OCI-LY1 (cell line): ENCODE measurements at regions not wholly inside any gene's neighbourhood (a gene's known extent, or its start where the extent isn't known, plus 50 kb on each side); places are given as distances from the start of the nearest gene placed in this dataset.
"Not testable (repeated sequence)": the region's sequence is repeated elsewhere in the genome, so short reads cannot be mapped to it uniquely, and the experiment has no call there.

Source experiments
- H2AFZ ChIP-seq: fragments of 200-600 bp; sonication (generic), shearing (Covaris generic); 2 replicates; pipeline ENCODE4 v1.6.0; 2014; ENCODE audit warnings: antibody characterized with exemption, mild to moderate bottlenecking, low read length
- H3F3A ChIP-seq: fragments of 200-600 bp; sonication (generic), shearing (Covaris generic); 2 replicates; pipeline ENCODE4 v1.6.0; 2014; ENCODE audit warnings: mild to moderate bottlenecking, antibody characterized with exemption, low read length, moderate library complexity; ENCODE audit not compliant: insufficient read depth
- H3K27ac ChIP-seq: fragments of 200-600 bp; sonication (generic); 2 replicates; pipeline ENCODE4 v1.5.1; 2014; ENCODE audit warnings: low read length, mixed run types, mild to moderate bottlenecking, low read depth; ENCODE audit not compliant: poor library complexity, severe bottlenecking
- H3K27me3 ChIP-seq: fragments of 200-600 bp; sonication (generic); 2 replicates; pipeline ENCODE4 v1.6.0; 2014; ENCODE audit warnings: antibody characterized with exemption, mild to moderate bottlenecking, low read length, moderate library complexity; ENCODE audit not compliant: insufficient read depth
- H3K36me3 ChIP-seq: fragments of 200-600 bp; sonication (generic); 2 replicates; pipeline ENCODE4 v1.6.1; 2014; ENCODE audit warnings: mild to moderate bottlenecking, antibody characterized with exemption, low read length, moderate library complexity, mixed read lengths; ENCODE audit not compliant: insufficient read depth
- H3K4me1 ChIP-seq: fragments of 200-600 bp; sonication (generic); 2 replicates; pipeline ENCODE4 v1.5.1; 2014; ENCODE audit warnings: mild to moderate bottlenecking, low read length, moderate library complexity; ENCODE audit not compliant: insufficient read depth, severe bottlenecking
- H3K4me2 ChIP-seq: fragments of 200-600 bp; sonication (generic), shearing (Covaris generic); 2 replicates; pipeline ENCODE4 v1.6.1; 2014; ENCODE audit warnings: low read length
- H3K4me3 ChIP-seq: fragments of 200-600 bp; sonication (generic); 2 replicates; pipeline ENCODE4 v1.5.1; 2014; ENCODE audit warnings: low read length, low read depth, mild to moderate bottlenecking, mixed read lengths; ENCODE audit not compliant: poor library complexity, severe bottlenecking
- H3K79me2 ChIP-seq: fragments of 200-600 bp; shearing (Covaris generic); 2 replicates; pipeline ENCODE4 v1.6.1; 2016; ENCODE audit warnings: mixed run types, low read length, mixed read lengths; ENCODE audit not compliant: insufficient read depth
- H3K9ac ChIP-seq: fragments of 200-600 bp; sonication (generic), shearing (Covaris generic); 2 replicates; pipeline ENCODE4 v1.6.1; 2014; ENCODE audit warnings: mild to moderate bottlenecking, low read length, mixed read lengths
- H3K9me2 ChIP-seq: fragments of 200-600 bp; sonication (generic), shearing (Covaris generic); 2 replicates; pipeline ENCODE4 v1.6.1; 2014; ENCODE audit warnings: low read depth, mild to moderate bottlenecking, low read length, mixed read lengths
- H3K9me3 ChIP-seq: fragments of 200-600 bp; shearing (Covaris generic); 2 replicates; pipeline ENCODE4 v1.6.1; 2014; ENCODE audit warnings: low read length, mixed read lengths
- H4K20me1 ChIP-seq: fragments of 200-600 bp; sonication (generic), shearing (Covaris generic); 2 replicates; pipeline ENCODE4 v1.6.0; 2016; ENCODE audit warnings: mild to moderate bottlenecking, low read length; ENCODE audit not compliant: insufficient read depth
- CTCF ChIP-seq: fragments of 200-600 bp; sonication (generic), shearing (Covaris generic); IDR thresholded peaks from 2 replicates; pipeline ENCODE4 v1.5.1; 2017; ENCODE audit warnings: mild to moderate bottlenecking, antibody characterized with exemption, low read length, moderate library complexity, mixed read lengths
- EZH2 ChIP-seq: fragments of 200-600 bp; sonication (generic), shearing (Covaris generic); IDR thresholded peaks from 2 replicates; pipeline ENCODE4 v1.8.0; 2017; ENCODE audit warnings: borderline replicate concordance, mixed run types, mild to moderate bottlenecking, antibody characterized with exemption, low read length, moderate library complexity, mixed read lengths

- H3K9me3 ChIP-seq: no peaks in the 10 kb centered on the region
- H3F3A ChIP-seq: no peaks in the 10 kb centered on the region
- no peak for TF ChIP-seq EZH2
- no peak for TF ChIP-seq CTCF
- H3K9me2 ChIP-seq: no peaks in the 10 kb centered on the region
- no peak overlapping the region for H3K9ac ChIP-seq
- H3K36me3 ChIP-seq: no peaks in the 10 kb centered on the region
- no peak overlapping the region for H3K27ac ChIP-seq
- H3K4me3 ChIP-seq: no peak overlapping the region
- H3K4me1 ChIP-seq: no peaks in the 10 kb centered on the region
- H3K4me2 ChIP-seq: no peak overlapping the region
- no peaks in the 10 kb centered on the region for H3K79me2 ChIP-seq
- no peaks in the 10 kb centered on the region for H3K27me3 ChIP-seq
- no peak overlapping the region for H2AFZ ChIP-seq
- H4K20me1 ChIP-seq: no peaks in the 10 kb centered on the region
Measured at GRCh38 chr1:100597061-100597741, 59.3 kb downstream of the GPR88 start.

GRCh38 chr1:100597784-100598183 is 59.8 kb downstream of the GPR88 start:
- Histone ChIP-seq H3K79me2 (no peaks in the 10 kb centered on the region), H3F3A (no peaks in the 10 kb centered on the region), H3K27me3 (no peaks in the 10 kb centered on the region), H2AFZ (no peak overlapping the region), H3K9me3 (no peaks in the 10 kb centered on the region), H4K20me1 (no peaks in the 10 kb centered on the region), H3K4me2 (no peak overlapping the region), H3K36me3 (no peaks in the 10 kb centered on the region), H3K9ac (no peak overlapping the region), H3K4me1 (no peaks in the 10 kb centered on the region), H3K9me2 (no peaks in the 10 kb centered on the region), H3K4me3 (no peak overlapping the region), H3K27ac (no peak overlapping the region)
- TF ChIP-seq CTCF: no peak
- TF ChIP-seq EZH2: no peak

GRCh38 chr1:100600377-100600776 is 62.4 kb downstream of the GPR88 start:
- H3K4me2 ChIP-seq, H3K27ac ChIP-seq, H3K9ac ChIP-seq, H4K20me1 ChIP-seq, H3K4me3 ChIP-seq, H3F3A ChIP-seq, H3K9me3 ChIP-seq, H3K36me3 ChIP-seq, H3K4me1 ChIP-seq, H3K9me2 ChIP-seq, H3K79me2 ChIP-seq, H3K27me3 ChIP-seq, H2AFZ ChIP-seq: not testable (repeated sequence)

GRCh38 chr1:100602028-100602427 is 64.1 kb downstream of the GPR88 start:
- H3K36me3 ChIP-seq, H3K4me3 ChIP-seq, H3K27ac ChIP-seq: not testable (repeated sequence)

More at GRCh38 chr1:100602028-100602427, 64.1 kb downstream of the GPR88 start:
- not testable (repeated sequence) for H3K27me3 ChIP-seq, H3K9me2 ChIP-seq, H3F3A ChIP-seq, H3K9me3 ChIP-seq, H3K4me1 ChIP-seq, H3K4me2 ChIP-seq, H3K79me2 ChIP-seq, H4K20me1 ChIP-seq, H3K9ac ChIP-seq, H2AFZ ChIP-seq
